HCT116 (cell line): ENCODE measurements at regions not wholly inside any gene's neighbourhood (a gene's known extent, or its start where the extent isn't known, plus 50 kb on each side); places are given as distances from the start of the nearest gene placed in this dataset.
A peak's percentile ranks its signal among the peaks of the same experiment; 100 is the strongest.

ENCODE experiments used
- ATAC-seq: fragments of 200-7000 bp; cut with Tn5 transposase; 2 replicates; pipeline ENCODE4 v1.9.1; 2020; ENCODE audit warnings: mild to moderate bottlenecking, moderate library complexity
- BruUV-seq: library from RNA; stranded (reverse); fragments of 400-500 nt; replicated peaks from 2 replicates; lab custom pipeline; 2021; lab: Mats Ljungman, UMichigan
- CTCF ChIA-PET: fragments of 300-600 bp; sonication (Branson Sonifier 250); formaldehyde crosslinking; loops from one replicate; lab custom pipeline; 2021; ENCODE audit warnings: antibody characterized with exemption; lab: Charles Lee
- POLR2A ChIA-PET: fragments of 300-600, 350-600 bp; sonication (Branson Sonifier 250); formaldehyde crosslinking; loops from one replicate; lab custom pipeline; 2021; ENCODE audit warnings: antibody characterized with exemption; lab: Charles Lee
- RAD21 ChIA-PET, 2 experiments: fragments of 300-600 bp; sonication (Branson Sonifier 250); formaldehyde crosslinking; loops; one replicate each; lab custom pipeline; 2023; ENCODE audit warnings: low total read pairs in 2 of 2; ENCODE audit not compliant: uncharacterized antibody in 2 of 2, unreplicated experiment in 2 of 2, low non-redundant PET in 1 of 2; lab: Charles Lee
- DNase-seq: peaks from one replicate; pipeline ENCODE4 v3.0.0-alpha.2; 2010; ENCODE audit warnings: low read depth, low spot score
- H2AFZ ChIP-seq: fragments of 200-600 bp; shearing (Covaris generic), sonication (generic); 2 replicates; pipeline ENCODE4 v1.6.1; 2017; ENCODE audit warnings: low read depth, mixed run types, mixed read lengths, antibody characterized with exemption, low read length; ENCODE audit not compliant: poor library complexity, severe bottlenecking
- H3K27ac ChIP-seq: 2 replicates; pipeline ENCODE4 v1.5.1; 2012; ENCODE audit warnings: low read depth, low read length
- H3K27me3 ChIP-seq: fragments of 200-600 bp; sonication (generic); 2 replicates; pipeline ENCODE4 v1.6.1; 2016; ENCODE audit warnings: mixed run types, low read length, mixed read lengths; ENCODE audit not compliant: insufficient read depth
- H3K36me3 ChIP-seq, 2 experiments: fragments of 200-500 bp in 1 of 2; fragments of 200-600 bp in 1 of 2; sonication (Bioruptor generic) in 1 of 2; sonication (generic) in 1 of 2; 2 replicates each; pipeline versions ENCODE4 v1.5.1 to v1.6.1; 2014 to 2016; ENCODE audit warnings: low read length in 2 of 2, inconsistent platforms in 1 of 2, mixed read lengths in 1 of 2, mixed run types in 1 of 2; ENCODE audit not compliant: insufficient read depth in 2 of 2, control insufficient read depth in 1 of 2
- H3K4me1 ChIP-seq, 2 experiments: fragments of 200-600 bp in 1 of 2; sonication (generic) in 1 of 2; 2 replicates each; pipeline versions ENCODE4 v1.5.1 to v1.6.1; 2012 to 2017; ENCODE audit warnings: low read length in 2 of 2, inconsistent platforms in 1 of 2, mild to moderate bottlenecking in 1 of 2, mixed read lengths in 1 of 2, mixed run types in 1 of 2, moderate library complexity in 1 of 2; ENCODE audit not compliant: insufficient read depth in 2 of 2, control insufficient read depth in 1 of 2
- H3K4me2 ChIP-seq: fragments of 200-600 bp; sonication (generic); 2 replicates; pipeline ENCODE4 v1.6.1; 2017; ENCODE audit warnings: mixed run types, low read length, mixed read lengths
- H3K4me3 ChIP-seq, 2 experiments: fragments of 200-600 bp in 1 of 2; sonication (generic) in 1 of 2; replicated peaks in 1 of 2; 2 replicates each; pipeline ENCODE4 v1.5.1; 2011 to 2016; ENCODE audit warnings: low read length in 2 of 2, control low read depth in 1 of 2, low read depth in 1 of 2, mild to moderate bottlenecking in 1 of 2, mixed read lengths in 1 of 2, mixed run types in 1 of 2
- H3K79me2 ChIP-seq: fragments of 200-600 bp; sonication (generic); 2 replicates; pipeline ENCODE4 v1.6.1; 2017; ENCODE audit warnings: mild to moderate bottlenecking, mixed run types, low read length, moderate library complexity, mixed read lengths; ENCODE audit not compliant: insufficient read depth
- H3K9ac ChIP-seq: fragments of 200-600 bp; sonication (generic); 2 replicates; pipeline ENCODE4 v1.6.1; 2016; ENCODE audit warnings: low read length, mixed read lengths
- H3K9me2 ChIP-seq: fragments of 200-600 bp; sonication (generic), shearing (Covaris generic); 2 replicates; pipeline ENCODE4 v1.6.1; 2017; ENCODE audit warnings: mixed run types, mild to moderate bottlenecking, moderate library complexity; ENCODE audit not compliant: insufficient read depth
- H3K9me3 ChIP-seq, 2 experiments: fragments of 200-500 bp in 1 of 2; fragments of 200-600 bp in 1 of 2; sonication (Bioruptor generic) in 1 of 2; sonication (generic) in 1 of 2; 2 replicates each; pipeline ENCODE4 v1.6.1; 2014 to 2017; ENCODE audit warnings: low read length in 2 of 2, mixed read lengths in 2 of 2, inconsistent platforms in 1 of 2, low read depth in 1 of 2, mild to moderate bottlenecking in 1 of 2, mixed run types in 1 of 2, moderate library complexity in 1 of 2; ENCODE audit not compliant: control insufficient read depth in 1 of 2, insufficient read depth in 1 of 2
- H4K20me1 ChIP-seq: fragments of 200-600 bp; sonication (generic), shearing (Covaris generic); 2 replicates; pipeline ENCODE4 v1.6.1; 2017; ENCODE audit warnings: mixed run types, mild to moderate bottlenecking, moderate library complexity; ENCODE audit not compliant: insufficient read depth
- CBX3 ChIP-seq: IDR thresholded peaks from 2 replicates; pipeline ENCODE4 v1.6.1; 2012; ENCODE audit warnings: low read depth
- CEBPB ChIP-seq: IDR thresholded peaks from 2 replicates; pipeline ENCODE4 v1.6.1; 2012; ENCODE audit warnings: low read depth
- EZH2 ChIP-seq: fragments of 200-600 bp; sonication (generic); IDR thresholded peaks from 2 replicates; pipeline ENCODE4 v1.6.1; 2017; ENCODE audit warnings: antibody characterized with exemption, mixed run types
- EZH2phosphoT487 ChIP-seq: fragments of 200-600 bp; IDR thresholded peaks from 2 replicates; pipeline ENCODE4 v1.6.1; 2018; ENCODE audit warnings: antibody characterized with exemption, borderline replicate concordance
- JUND ChIP-seq: IDR thresholded peaks from 2 replicates; pipeline ENCODE4 v1.6.1; 2012
- RAD21 ChIP-seq: IDR thresholded peaks from 2 replicates; pipeline ENCODE4 v1.6.1; 2012; ENCODE audit warnings: low read depth, mild to moderate bottlenecking
- SIN3A ChIP-seq: IDR thresholded peaks from 2 replicates; pipeline ENCODE4 v1.6.1; 2012; ENCODE audit warnings: low read depth
- SP1 ChIP-seq: IDR thresholded peaks from 2 replicates; pipeline ENCODE4 v1.6.1; 2012; ENCODE audit warnings: low read depth
- SRF ChIP-seq: IDR thresholded peaks from 2 replicates; pipeline ENCODE4 v1.6.1; 2012; ENCODE audit warnings: low read depth
- ZBTB33 ChIP-seq: IDR thresholded peaks from 2 replicates; pipeline ENCODE4 v1.6.1; 2011; ENCODE audit warnings: mild to moderate bottlenecking, low read length, moderate library complexity; ENCODE audit not compliant: insufficient replicate concordance; ENCODE audit errors: extremely low read depth
- ZFX ChIP-seq: fragments of 450-650 bp; IDR thresholded peaks from 2 replicates; pipeline ENCODE4 v1.6.1; 2017
- ZNF274 ChIP-seq: fragments of 200-500 bp; sonication (Bioruptor generic); IDR thresholded peaks from 2 replicates; pipeline ENCODE4 v1.6.1; 2014; ENCODE audit warnings: mild to moderate bottlenecking, low read depth, low read length, inconsistent platforms
- intact Hi-C: fragments of 100-400 bp; cut with micrococcal nuclease; formaldehyde crosslinking; loops from 2 replicates; pipeline ENCODE4 v1.10.0; 2022
- TF ChIP-seq, protein P1 (sequence below): IDR thresholded peaks from 2 replicates; pipeline ENCODE4 v1.6.1; 2012; ENCODE audit warnings: low read depth
- TF ChIP-seq, protein P2 (sequence below): IDR thresholded peaks from 2 replicates; pipeline ENCODE4 v1.6.1; 2012

DNA sequence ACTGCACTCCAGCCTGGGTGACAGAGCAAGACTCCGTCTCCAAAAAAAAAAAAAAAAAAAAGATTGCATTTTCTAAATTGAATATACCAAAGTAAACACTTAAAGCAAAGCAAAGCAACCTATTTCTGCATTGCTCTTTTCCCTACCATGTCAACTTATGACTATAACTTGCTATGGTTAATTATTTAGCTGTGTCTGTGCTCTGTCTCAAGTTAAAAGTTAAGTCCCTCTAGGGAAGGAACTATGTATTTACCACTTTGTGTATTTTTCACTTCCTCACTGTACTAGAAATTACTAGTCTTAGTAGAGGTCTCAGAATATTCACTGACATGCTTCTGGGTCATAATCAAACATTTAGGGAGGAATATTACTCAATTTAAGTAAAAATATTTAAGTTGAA, 711.7 kb upstream of the SOX9 start:
- ATAC-seq (no peak), DNase-seq (no peak)
- Histone ChIP-seq H3K27me3 (no peaks in the 10 kb centered on the region), H4K20me1 (no peaks in the 10 kb centered on the region), H3K4me3 (no peak overlapping the region), H3K4me2 (no peak overlapping the region), H3K9me2 (no peaks in the 10 kb centered on the region), H3K79me2 (no peaks in the 10 kb centered on the region), H3K27ac (no peak overlapping the region), H3K9ac (no peak overlapping the region), H3K9me3 (no peaks in the 10 kb centered on the region), H2AFZ (peak overlapping the region; percentile 53), H3K36me3 (no peaks in the 10 kb centered on the region), H3K4me1 (peaks cover 9 to 33% of the 10 kb centered on the region in 2 experiments; a peak in 3 of 4 replicates)
- ChIA-PET RAD21 (interaction anchor here in 1 of 2 experiments (0.7 kb wide), 1 partner anchor 26 kb away, joined by 5 read pairs; no protein-coding TSS in a partner anchor), POLR2A (no interaction called here), CTCF (interaction anchor here (1.1 kb wide), 1 partner anchor 10 kb away, joined by 4 read pairs; no protein-coding TSS in a partner anchor)
- no TSS peak for BruUV-seq
- intact Hi-C loops = no loop called here
- TF ChIP-seq RAD21 (no peak), SP1 (no peak), SRF (no peak), CBX3 (no peak), ZFX (no peak), JUND (no peak), SIN3A (no peak), EZH2 (no peak), CEBPB (no peak), ZNF274 (no peak), EZH2phosphoT487 (no peak), ZBTB33 (no peak)
- TF ChIP-seq, protein P1, sequence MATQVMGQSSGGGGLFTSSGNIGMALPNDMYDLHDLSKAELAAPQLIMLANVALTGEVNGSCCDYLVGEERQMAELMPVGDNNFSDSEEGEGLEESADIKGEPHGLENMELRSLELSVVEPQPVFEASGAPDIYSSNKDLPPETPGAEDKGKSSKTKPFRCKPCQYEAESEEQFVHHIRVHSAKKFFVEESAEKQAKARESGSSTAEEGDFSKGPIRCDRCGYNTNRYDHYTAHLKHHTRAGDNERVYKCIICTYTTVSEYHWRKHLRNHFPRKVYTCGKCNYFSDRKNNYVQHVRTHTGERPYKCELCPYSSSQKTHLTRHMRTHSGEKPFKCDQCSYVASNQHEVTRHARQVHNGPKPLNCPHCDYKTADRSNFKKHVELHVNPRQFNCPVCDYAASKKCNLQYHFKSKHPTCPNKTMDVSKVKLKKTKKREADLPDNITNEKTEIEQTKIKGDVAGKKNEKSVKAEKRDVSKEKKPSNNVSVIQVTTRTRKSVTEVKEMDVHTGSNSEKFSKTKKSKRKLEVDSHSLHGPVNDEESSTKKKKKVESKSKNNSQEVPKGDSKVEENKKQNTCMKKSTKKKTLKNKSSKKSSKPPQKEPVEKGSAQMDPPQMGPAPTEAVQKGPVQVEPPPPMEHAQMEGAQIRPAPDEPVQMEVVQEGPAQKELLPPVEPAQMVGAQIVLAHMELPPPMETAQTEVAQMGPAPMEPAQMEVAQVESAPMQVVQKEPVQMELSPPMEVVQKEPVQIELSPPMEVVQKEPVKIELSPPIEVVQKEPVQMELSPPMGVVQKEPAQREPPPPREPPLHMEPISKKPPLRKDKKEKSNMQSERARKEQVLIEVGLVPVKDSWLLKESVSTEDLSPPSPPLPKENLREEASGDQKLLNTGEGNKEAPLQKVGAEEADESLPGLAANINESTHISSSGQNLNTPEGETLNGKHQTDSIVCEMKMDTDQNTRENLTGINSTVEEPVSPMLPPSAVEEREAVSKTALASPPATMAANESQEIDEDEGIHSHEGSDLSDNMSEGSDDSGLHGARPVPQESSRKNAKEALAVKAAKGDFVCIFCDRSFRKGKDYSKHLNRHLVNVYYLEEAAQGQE = no peak
- TF ChIP-seq, protein P2, sequence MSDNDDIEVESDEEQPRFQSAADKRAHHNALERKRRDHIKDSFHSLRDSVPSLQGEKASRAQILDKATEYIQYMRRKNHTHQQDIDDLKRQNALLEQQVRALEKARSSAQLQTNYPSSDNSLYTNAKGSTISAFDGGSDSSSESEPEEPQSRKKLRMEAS = no peak
